ENCODE measurements at regions not wholly inside any gene's neighbourhood (a gene's known extent, or its start where the extent isn't known, plus 50 kb on each side); places are given as distances from the start of the nearest gene placed in this dataset.

DNA sequence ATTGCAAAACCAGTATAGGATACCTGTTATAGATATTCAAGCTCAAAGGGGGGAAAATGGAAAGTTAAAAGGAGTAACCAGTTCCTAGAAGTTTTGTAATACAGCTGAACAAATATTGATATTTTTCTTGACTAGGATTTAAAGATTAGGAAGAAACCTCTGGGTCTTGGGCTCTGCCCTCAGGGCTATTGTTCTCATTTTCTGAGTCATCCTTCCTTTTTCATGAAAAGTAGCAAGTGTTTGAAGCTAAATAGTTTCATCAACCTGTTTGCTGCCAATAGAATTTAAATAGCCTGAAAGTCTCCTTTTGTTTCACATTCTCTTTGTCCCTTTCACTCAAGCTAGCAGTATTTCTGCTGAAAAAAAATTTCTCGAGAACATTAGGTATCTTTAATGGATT lies 1061.1 kb upstream of the GHITM start:
- no peak overlapping the region for H3K27ac ChIP-seq
- 0% methylated on average over 1 of the region's 1 CpG for WGBS (ENCODE audit: missing lambda C conversion rate)
- no peak overlapping the region for H3K4me3 ChIP-seq
- H3K4me2 ChIP-seq: no peak overlapping the region
- ChIA-PET POLR2A (no interaction called here), CTCF (no interaction called here)
- no peak for DNase-seq (ENCODE audit: low read depth in 1 of 2, low spot score in 1 of 2)
- no peak for FAIRE-seq
- no peak for TF ChIP-seq TFCP2L1 (CRISPR knock-in tag; IDR thresholded peaks at IDR 0.05)
- no peak for TF ChIP-seq JUN (IDR thresholded peaks at IDR 0.05)
- no peak for TF ChIP-seq SREBF2 (IDR thresholded peaks at IDR 0.05)
- no peak for TF ChIP-seq RAD21 (conservative IDR thresholded peaks at IDR 0.05 in 1 of 2, IDR thresholded peaks at IDR 0.05 in 1 of 2)
- no peaks in the 10 kb centered on the region for H3K4me1 ChIP-seq
- no peak for ATAC-seq
- no peaks in the 10 kb centered on the region for H3K9me3 ChIP-seq

DNA sequence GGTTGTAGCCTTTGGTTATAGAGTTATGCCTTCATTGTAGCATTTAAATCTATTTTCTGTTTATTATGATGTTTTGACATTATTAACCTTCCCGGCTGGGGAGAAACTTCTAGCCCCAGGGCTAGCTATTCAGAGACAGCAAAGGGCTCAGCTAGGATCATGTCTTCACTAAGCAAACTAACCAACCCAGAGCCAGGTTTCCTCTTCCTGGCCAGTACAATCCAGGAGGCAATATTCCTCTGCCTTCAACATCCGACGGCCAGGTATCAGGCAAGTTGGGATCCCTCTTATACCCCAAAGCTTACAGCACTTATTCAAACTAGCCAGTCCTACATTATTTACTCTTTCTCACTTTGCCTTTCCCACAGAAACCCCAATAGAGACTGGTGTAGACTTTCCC lies 1060.7 kb upstream of the GHITM start:
- no peak for FAIRE-seq
- CTCF ChIA-PET: no interaction called here
- no peak for ATAC-seq
- Histone ChIP-seq H3K9me3 (no peaks in the 10 kb centered on the region), H3K4me1 (no peaks in the 10 kb centered on the region), H3K27ac (no peak overlapping the region), H3K4me3 (no peak overlapping the region), H3K4me2 (no peak overlapping the region)
- no peak for DNase-seq (ENCODE audit: low read depth in 1 of 2, low spot score in 1 of 2)
- POLR2A ChIA-PET: no interaction called here
- WGBS (ENCODE audit: missing lambda C conversion rate): 30% methylated on average over 3 of the region's 3 CpGs
- TF ChIP-seq KDM1A (IDR thresholded peaks at IDR 0.05; ENCODE audit: low read depth) (no peak), HEYL (CRISPR knock-in tag; IDR thresholded peaks at IDR 0.05) (no peak), RNF2 (IDR thresholded peaks at IDR 0.05; ENCODE audit: borderline replicate concordance, low read depth) (no peak), POLR2AphosphoS2 (conservative IDR thresholded peaks at IDR 0.05; ENCODE audit: low read length) (no peak), ZNF302 (CRISPR knock-in tag; IDR thresholded peaks at IDR 0.05) (no peak), ZC3H11A (IDR thresholded peaks at IDR 0.05) (no peak), EHF (CRISPR knock-in tag; IDR thresholded peaks at IDR 0.05) (no peak)

DNA sequence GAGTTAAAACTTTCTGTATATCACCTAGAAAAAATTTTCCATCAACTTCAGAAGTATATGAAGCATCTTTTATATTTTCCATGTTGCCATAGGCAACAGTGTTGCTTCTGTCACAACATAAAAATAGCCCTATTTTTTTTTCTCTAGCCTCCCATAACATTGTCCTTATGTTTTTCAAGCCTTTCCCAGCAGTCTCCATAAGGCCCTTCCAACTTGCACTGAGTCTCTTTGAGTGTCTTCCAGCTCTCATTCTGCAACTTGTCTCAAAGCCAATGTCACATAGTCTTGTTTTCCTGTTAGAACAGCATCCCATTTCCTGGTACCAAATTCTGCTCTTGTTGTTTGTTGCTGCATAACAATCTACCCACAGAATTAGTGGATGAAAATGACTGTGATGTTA lies 1055.5 kb upstream of the GHITM start:
- no peak for TF ChIP-seq TFCP2L1 (CRISPR knock-in tag; IDR thresholded peaks at IDR 0.05)
- Histone ChIP-seq H3K9me3 (0 out of 3 replicates have a peak, but pooled peaks cover 2% of the 10 kb centered on the region), H3K4me2 (no peak overlapping the region), H3K27ac (no peak overlapping the region), H3K4me1 (no peaks in the 10 kb centered on the region), H3K4me3 (no peak overlapping the region)
- ATAC-seq: no peak
- ChIA-PET POLR2A (no interaction called here), CTCF (no interaction called here)
- no peak for DNase-seq (ENCODE audit: low read depth in 1 of 2, low spot score in 1 of 2)
- no peak for FAIRE-seq

DNA sequence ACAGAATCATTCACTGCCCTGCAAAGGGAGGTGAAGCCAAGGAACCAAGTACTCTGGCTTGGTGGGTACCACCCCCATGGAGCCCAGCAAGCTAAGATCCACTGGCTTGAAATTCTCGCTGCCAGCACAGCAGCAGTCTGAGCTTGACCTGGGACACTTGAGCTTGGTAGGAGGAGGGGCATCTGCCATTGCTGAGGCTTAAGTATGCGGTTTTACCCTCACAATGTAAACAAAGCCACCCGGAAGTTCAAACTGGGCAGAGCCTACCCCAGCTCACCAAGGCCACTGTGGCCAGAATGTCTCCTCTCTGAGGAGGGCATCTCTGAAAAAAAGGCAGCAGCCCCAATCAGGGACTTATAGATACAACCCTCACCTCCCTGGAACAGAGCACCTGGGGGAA lies 1050.0 kb upstream of the GHITM start:
- 0 out of 3 replicates have a peak, but pooled peaks cover 2% of the 10 kb centered on the region for H3K9me3 ChIP-seq
- H3K4me3 ChIP-seq: no peak overlapping the region
- no peak for FAIRE-seq
- no peak overlapping the region for H3K27ac ChIP-seq
- ATAC-seq: no peak
- ChIA-PET CTCF (no interaction called here), POLR2A (no interaction called here)
- no peaks in the 10 kb centered on the region for H3K4me1 ChIP-seq
- 0% methylated on average over 1 of the region's 3 CpGs for WGBS (ENCODE audit: missing lambda C conversion rate)
- no peak overlapping the region for H3K4me2 ChIP-seq
- DNase-seq (ENCODE audit: low read depth in 1 of 2, low spot score in 1 of 2): no peak
- TF ChIP-seq RNF2 (IDR thresholded peaks at IDR 0.05; ENCODE audit: borderline replicate concordance, low read depth): no peak
- TF ChIP-seq, protein P1, sequence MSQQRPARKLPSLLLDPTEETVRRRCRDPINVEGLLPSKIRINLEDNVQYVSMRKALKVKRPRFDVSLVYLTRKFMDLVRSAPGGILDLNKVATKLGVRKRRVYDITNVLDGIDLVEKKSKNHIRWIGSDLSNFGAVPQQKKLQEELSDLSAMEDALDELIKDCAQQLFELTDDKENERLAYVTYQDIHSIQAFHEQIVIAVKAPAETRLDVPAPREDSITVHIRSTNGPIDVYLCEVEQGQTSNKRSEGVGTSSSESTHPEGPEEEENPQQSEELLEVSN (IDR thresholded peaks at IDR 0.05; ENCODE audit: borderline replicate concordance, low read depth): no peak
- TF ChIP-seq HEYL (CRISPR knock-in tag; IDR thresholded peaks at IDR 0.05): no peak
- no peak for TF ChIP-seq SREBF2 (IDR thresholded peaks at IDR 0.05)
- no peak for TF ChIP-seq RARB (CRISPR knock-in tag; IDR thresholded peaks at IDR 0.05)
- no peak for TF ChIP-seq POLR2AphosphoS2 (conservative IDR thresholded peaks at IDR 0.05; ENCODE audit: low read length)
- no peak for TF ChIP-seq RAD21 (conservative IDR thresholded peaks at IDR 0.05 in 1 of 2, IDR thresholded peaks at IDR 0.05 in 1 of 2)
- TF ChIP-seq ZFP36 (IDR thresholded peaks at IDR 0.05; ENCODE audit: borderline replicate concordance, partially characterized antibody): no peak
- TF ChIP-seq RFX5 (IDR thresholded peaks at IDR 0.05): no peak
- no peak for TF ChIP-seq NPAS2 (CRISPR knock-in tag; IDR thresholded peaks at IDR 0.05; ENCODE audit: borderline replicate concordance)
- no peak for TF ChIP-seq CHD2 (IDR thresholded peaks at IDR 0.05; ENCODE audit: low read length, partially characterized antibody)
- TF ChIP-seq FOXS1 (CRISPR knock-in tag; IDR thresholded peaks at IDR 0.05): no peak
- no peak for TF ChIP-seq FOSL2 (IDR thresholded peaks at IDR 0.05)
- no peak for TF ChIP-seq FOSL2 (CRISPR knock-in tag; IDR thresholded peaks at IDR 0.05)
- TF ChIP-seq, protein P2, sequence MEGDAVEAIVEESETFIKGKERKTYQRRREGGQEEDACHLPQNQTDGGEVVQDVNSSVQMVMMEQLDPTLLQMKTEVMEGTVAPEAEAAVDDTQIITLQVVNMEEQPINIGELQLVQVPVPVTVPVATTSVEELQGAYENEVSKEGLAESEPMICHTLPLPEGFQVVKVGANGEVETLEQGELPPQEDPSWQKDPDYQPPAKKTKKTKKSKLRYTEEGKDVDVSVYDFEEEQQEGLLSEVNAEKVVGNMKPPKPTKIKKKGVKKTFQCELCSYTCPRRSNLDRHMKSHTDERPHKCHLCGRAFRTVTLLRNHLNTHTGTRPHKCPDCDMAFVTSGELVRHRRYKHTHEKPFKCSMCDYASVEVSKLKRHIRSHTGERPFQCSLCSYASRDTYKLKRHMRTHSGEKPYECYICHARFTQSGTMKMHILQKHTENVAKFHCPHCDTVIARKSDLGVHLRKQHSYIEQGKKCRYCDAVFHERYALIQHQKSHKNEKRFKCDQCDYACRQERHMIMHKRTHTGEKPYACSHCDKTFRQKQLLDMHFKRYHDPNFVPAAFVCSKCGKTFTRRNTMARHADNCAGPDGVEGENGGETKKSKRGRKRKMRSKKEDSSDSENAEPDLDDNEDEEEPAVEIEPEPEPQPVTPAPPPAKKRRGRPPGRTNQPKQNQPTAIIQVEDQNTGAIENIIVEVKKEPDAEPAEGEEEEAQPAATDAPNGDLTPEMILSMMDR (IDR thresholded peaks at IDR 0.05): no peak
- TF ChIP-seq HOXB5 (CRISPR knock-in tag; IDR thresholded peaks at IDR 0.05): no peak
- TF ChIP-seq, protein P3, sequence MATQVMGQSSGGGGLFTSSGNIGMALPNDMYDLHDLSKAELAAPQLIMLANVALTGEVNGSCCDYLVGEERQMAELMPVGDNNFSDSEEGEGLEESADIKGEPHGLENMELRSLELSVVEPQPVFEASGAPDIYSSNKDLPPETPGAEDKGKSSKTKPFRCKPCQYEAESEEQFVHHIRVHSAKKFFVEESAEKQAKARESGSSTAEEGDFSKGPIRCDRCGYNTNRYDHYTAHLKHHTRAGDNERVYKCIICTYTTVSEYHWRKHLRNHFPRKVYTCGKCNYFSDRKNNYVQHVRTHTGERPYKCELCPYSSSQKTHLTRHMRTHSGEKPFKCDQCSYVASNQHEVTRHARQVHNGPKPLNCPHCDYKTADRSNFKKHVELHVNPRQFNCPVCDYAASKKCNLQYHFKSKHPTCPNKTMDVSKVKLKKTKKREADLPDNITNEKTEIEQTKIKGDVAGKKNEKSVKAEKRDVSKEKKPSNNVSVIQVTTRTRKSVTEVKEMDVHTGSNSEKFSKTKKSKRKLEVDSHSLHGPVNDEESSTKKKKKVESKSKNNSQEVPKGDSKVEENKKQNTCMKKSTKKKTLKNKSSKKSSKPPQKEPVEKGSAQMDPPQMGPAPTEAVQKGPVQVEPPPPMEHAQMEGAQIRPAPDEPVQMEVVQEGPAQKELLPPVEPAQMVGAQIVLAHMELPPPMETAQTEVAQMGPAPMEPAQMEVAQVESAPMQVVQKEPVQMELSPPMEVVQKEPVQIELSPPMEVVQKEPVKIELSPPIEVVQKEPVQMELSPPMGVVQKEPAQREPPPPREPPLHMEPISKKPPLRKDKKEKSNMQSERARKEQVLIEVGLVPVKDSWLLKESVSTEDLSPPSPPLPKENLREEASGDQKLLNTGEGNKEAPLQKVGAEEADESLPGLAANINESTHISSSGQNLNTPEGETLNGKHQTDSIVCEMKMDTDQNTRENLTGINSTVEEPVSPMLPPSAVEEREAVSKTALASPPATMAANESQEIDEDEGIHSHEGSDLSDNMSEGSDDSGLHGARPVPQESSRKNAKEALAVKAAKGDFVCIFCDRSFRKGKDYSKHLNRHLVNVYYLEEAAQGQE (IDR thresholded peaks at IDR 0.05): no peak
- no peak for TF ChIP-seq BHLHE40 (IDR thresholded peaks at IDR 0.05; ENCODE audit: low read depth, low read length)
- no peak for TF ChIP-seq ZSCAN20 (CRISPR knock-in tag; IDR thresholded peaks at IDR 0.05)

All from A549 (cell line).